ENCODE measurements at regions not wholly inside any gene's neighbourhood (a gene's known extent, or its start where the extent isn't known, plus 50 kb on each side); places are given as distances from the start of the nearest gene placed in this dataset.

- TF ChIP-seq POLR2AphosphoS5 (IDR thresholded peaks at IDR 0.05; ENCODE audit: low read depth, low read length) = no peak
- no peak for TF ChIP-seq ATF3 (IDR thresholded peaks at IDR 0.05)
Measured at GRCh38 chr12:108039794-108040193, 89.3 kb upstream of the WSCD2 start (continued).

- no TSS peak for BruUV-seq (replicated peaks)
- H3K4me2 ChIP-seq (ENCODE audit: low read length) = no peak overlapping the region
- no peaks in the 10 kb centered on the region for H3K9me3 ChIP-seq (ENCODE audit: control insufficient read depth in 1 of 2, insufficient read depth in 1 of 2, low read depth in 1 of 2, low read length in 2 of 2)
- H2AFZ ChIP-seq (ENCODE audit: low read depth, low read length, poor library complexity, severe bottlenecking) = no peak overlapping the region
- no peak overlapping the region for H3K27ac ChIP-seq (ENCODE audit: low read depth, low read length)
- H3K27me3 ChIP-seq (ENCODE audit: insufficient read depth, low read length) = peaks cover 35% of the 10 kb centered on the region
- POLR2A ChIA-PET = no interaction called here
- H3K9me2 ChIP-seq (ENCODE audit: insufficient read depth) = no peaks in the 10 kb centered on the region
- intact Hi-C loops (cut with micrococcal nuclease) = no loop called here
- CTCF ChIA-PET = no interaction called here
- TF ChIP-seq FOSL1 (IDR thresholded peaks at IDR 0.05; ENCODE audit: low read depth) = no peak
- no peak for TF ChIP-seq EGR1 (IDR thresholded peaks at IDR 0.05; ENCODE audit: low read depth)
- no peak for TF ChIP-seq SIN3A (IDR thresholded peaks at IDR 0.05; ENCODE audit: low read depth)
- TF ChIP-seq ZFX (IDR thresholded peaks at IDR 0.05) = no peak
- no peak for TF ChIP-seq SP1 (IDR thresholded peaks at IDR 0.05; ENCODE audit: low read depth)
- TF ChIP-seq, protein P1, sequence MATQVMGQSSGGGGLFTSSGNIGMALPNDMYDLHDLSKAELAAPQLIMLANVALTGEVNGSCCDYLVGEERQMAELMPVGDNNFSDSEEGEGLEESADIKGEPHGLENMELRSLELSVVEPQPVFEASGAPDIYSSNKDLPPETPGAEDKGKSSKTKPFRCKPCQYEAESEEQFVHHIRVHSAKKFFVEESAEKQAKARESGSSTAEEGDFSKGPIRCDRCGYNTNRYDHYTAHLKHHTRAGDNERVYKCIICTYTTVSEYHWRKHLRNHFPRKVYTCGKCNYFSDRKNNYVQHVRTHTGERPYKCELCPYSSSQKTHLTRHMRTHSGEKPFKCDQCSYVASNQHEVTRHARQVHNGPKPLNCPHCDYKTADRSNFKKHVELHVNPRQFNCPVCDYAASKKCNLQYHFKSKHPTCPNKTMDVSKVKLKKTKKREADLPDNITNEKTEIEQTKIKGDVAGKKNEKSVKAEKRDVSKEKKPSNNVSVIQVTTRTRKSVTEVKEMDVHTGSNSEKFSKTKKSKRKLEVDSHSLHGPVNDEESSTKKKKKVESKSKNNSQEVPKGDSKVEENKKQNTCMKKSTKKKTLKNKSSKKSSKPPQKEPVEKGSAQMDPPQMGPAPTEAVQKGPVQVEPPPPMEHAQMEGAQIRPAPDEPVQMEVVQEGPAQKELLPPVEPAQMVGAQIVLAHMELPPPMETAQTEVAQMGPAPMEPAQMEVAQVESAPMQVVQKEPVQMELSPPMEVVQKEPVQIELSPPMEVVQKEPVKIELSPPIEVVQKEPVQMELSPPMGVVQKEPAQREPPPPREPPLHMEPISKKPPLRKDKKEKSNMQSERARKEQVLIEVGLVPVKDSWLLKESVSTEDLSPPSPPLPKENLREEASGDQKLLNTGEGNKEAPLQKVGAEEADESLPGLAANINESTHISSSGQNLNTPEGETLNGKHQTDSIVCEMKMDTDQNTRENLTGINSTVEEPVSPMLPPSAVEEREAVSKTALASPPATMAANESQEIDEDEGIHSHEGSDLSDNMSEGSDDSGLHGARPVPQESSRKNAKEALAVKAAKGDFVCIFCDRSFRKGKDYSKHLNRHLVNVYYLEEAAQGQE (IDR thresholded peaks at IDR 0.05; ENCODE audit: low read depth) = no peak
- TF ChIP-seq POLR2A (IDR thresholded peaks at IDR 0.05; ENCODE audit: borderline replicate concordance, extremely low read depth, insufficient read depth, insufficient read length) = no peak
- no peak for TF ChIP-seq MAX (IDR thresholded peaks at IDR 0.05)
- no peak for TF ChIP-seq CEBPB (IDR thresholded peaks at IDR 0.05; ENCODE audit: low read depth)
- TF ChIP-seq CBX3 (IDR thresholded peaks at IDR 0.05; ENCODE audit: low read depth) = no peak
- no peak for TF ChIP-seq ZNF274 (IDR thresholded peaks at IDR 0.05; ENCODE audit: low read depth, low read length)
- TF ChIP-seq JUND (IDR thresholded peaks at IDR 0.05) = no peak
- TF ChIP-seq, protein P2, sequence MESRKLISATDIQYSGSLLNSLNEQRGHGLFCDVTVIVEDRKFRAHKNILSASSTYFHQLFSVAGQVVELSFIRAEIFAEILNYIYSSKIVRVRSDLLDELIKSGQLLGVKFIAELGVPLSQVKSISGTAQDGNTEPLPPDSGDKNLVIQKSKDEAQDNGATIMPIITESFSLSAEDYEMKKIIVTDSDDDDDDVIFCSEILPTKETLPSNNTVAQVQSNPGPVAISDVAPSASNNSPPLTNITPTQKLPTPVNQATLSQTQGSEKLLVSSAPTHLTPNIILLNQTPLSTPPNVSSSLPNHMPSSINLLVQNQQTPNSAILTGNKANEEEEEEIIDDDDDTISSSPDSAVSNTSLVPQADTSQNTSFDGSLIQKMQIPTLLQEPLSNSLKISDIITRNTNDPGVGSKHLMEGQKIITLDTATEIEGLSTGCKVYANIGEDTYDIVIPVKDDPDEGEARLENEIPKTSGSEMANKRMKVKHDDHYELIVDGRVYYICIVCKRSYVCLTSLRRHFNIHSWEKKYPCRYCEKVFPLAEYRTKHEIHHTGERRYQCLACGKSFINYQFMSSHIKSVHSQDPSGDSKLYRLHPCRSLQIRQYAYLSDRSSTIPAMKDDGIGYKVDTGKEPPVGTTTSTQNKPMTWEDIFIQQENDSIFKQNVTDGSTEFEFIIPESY (IDR thresholded peaks at IDR 0.05; ENCODE audit: extremely low read depth, insufficient replicate concordance, low read length) = no peak
- TF ChIP-seq POLR2AphosphoS5 (IDR thresholded peaks at IDR 0.05; ENCODE audit: low read depth, low read length) = no peak
- TF ChIP-seq RAD21 (IDR thresholded peaks at IDR 0.05; ENCODE audit: low read depth) = no peak
- no peak for TF ChIP-seq ELF1 (IDR thresholded peaks at IDR 0.05; ENCODE audit: borderline replicate concordance, low read depth)
- no peak overlapping the region for H3K9ac ChIP-seq (ENCODE audit: low read length)
- H3K4me1 ChIP-seq (ENCODE audit: control insufficient read depth in 1 of 2, insufficient read depth in 2 of 2, low read length in 2 of 2) = no peaks in the 10 kb centered on the region
- H3K36me3 ChIP-seq (ENCODE audit: control insufficient read depth in 1 of 2, insufficient read depth in 2 of 2, low read length in 2 of 2) = no peaks in the 10 kb centered on the region
- ATAC-seq = no peak
- H3K4me3 ChIP-seq (replicated peaks in 1 of 2; ENCODE audit: low read depth in 1 of 2, low read length in 2 of 2) = no peak overlapping the region
- no peak for DNase-seq (ENCODE audit: low read depth, low spot score)
- RAD21 ChIA-PET (ENCODE audit: low non-redundant PET in 1 of 2, low total read pairs in 2 of 2, uncharacterized antibody in 2 of 2, unreplicated experiment in 2 of 2) = no interaction called here
- no peaks in the 10 kb centered on the region for H4K20me1 ChIP-seq (ENCODE audit: insufficient read depth)
- H3K79me2 ChIP-seq (ENCODE audit: insufficient read depth, low read length) = no peaks in the 10 kb centered on the region
Measured at GRCh38 chr12:108040947-108041346, 88.1 kb upstream of the WSCD2 start.

All from HCT116 (cell line).